ENCODE measurements at regions not wholly inside any gene's neighbourhood (a gene's known extent, or its start where the extent isn't known, plus 50 kb on each side); places are given as distances from the start of the nearest gene placed in this dataset.

DNA sequence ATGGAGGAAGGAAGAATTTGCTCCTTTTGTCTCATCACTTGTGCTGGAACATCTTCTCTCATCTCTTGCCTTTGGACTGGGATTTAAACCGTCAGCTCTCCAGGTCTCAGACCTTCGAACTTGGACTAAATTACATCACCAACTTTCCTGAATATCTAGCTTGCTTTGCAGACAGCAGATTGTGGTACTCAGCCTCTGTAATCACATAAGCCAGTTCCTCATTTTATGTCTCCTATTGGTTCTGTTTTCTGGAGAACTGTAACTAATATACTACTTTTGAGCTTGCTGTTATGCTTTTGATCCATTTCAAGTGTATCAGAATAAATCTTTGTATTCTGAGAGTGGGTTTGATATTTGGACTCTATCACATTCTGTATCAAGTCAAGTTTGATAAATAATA is 164.3 kb upstream of the VEPH1 start:
- no peaks in the 10 kb centered on the region for H3K4me1 ChIP-seq (ENCODE audit: control insufficient read depth, insufficient read depth, low read length, poor library complexity, severe bottlenecking)
- no peak overlapping the region for H3K4me3 ChIP-seq (ENCODE audit: low read depth, low read length)
- Mint-ChIP-seq H3K4me1 (no peaks in the 10 kb centered on the region), H3K36me3 (no peaks in the 10 kb centered on the region), H3K27me3 (peaks cover 4% of the 10 kb centered on the region), H3K9me3 (peaks cover 0 to 5% (median 0%) of the 10 kb centered on the region in 7 donors), H3K4me3 (no peak overlapping the region), H3K27ac (no peak overlapping the region)
- no peak overlapping the region for H3K27ac ChIP-seq (ENCODE audit: insufficient read depth, low read length, poor library complexity, severe bottlenecking)
- ATAC-seq (ENCODE audit: low read depth in 2 of 2) (no peak), DNase-seq (no peak)
- H3K36me3 ChIP-seq (ENCODE audit: control insufficient read depth, insufficient read depth, low read length), result no peaks in the 10 kb centered on the region
- no peaks in the 10 kb centered on the region for H3K9me3 ChIP-seq (ENCODE audit: control insufficient read depth in 2 of 2, low read length in 2 of 2)
- H3K27me3 ChIP-seq (ENCODE audit: control insufficient read depth, insufficient read depth, low read length), result no peaks in the 10 kb centered on the region

DNA sequence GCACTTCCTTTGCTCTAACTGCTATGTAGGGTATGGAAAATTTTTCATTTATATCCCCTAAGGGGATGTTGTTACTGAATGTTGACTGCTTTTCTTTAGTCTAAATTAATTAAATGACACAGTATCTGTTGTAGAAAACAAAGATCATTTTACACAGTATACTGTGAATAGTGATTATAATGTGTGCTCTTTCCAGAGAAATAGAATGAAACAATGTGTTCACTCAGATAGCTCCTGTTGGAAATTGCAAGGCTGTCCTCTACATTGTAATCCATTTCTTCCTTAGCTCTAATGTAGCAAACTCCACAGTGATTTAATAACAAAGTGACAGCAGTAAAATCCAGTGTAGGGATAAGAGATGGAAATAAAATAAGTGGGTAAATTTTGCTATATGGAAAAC is 159.0 kb upstream of the VEPH1 start:
- H3K36me3 Mint-ChIP-seq, result no peaks in the 10 kb centered on the region
- no peak for ATAC-seq (ENCODE audit: low read depth in 2 of 2)

DNA sequence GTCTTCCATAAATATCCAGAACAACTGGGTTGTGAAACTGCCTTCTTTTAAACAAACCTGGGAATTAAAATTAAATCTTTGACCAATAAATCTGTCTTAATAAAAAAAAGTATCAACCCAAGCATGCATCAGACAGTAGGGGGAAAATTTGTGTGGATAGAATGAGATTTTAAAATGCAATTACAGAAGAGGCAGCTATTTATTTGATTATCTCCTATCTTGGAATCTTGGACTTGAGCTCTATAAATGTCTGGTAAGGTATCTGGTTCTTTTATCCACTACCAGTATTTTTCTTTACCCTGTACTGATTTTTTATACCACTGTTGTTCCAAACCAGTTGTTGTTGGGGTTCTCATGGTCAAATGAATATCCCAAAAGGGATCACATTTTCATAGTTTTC is 157.6 kb upstream of the VEPH1 start:
- Mint-ChIP-seq H3K4me1 (no peaks in the 10 kb centered on the region), H3K9me3 (peaks cover 0 to 2% (median 0%) of the 10 kb centered on the region in 7 donors), H3K27ac (no peak overlapping the region), H3K27me3 (peaks cover 4% of the 10 kb centered on the region), H3K36me3 (no peaks in the 10 kb centered on the region), H3K4me3 (no peak overlapping the region)
- Histone ChIP-seq H3K9me3 (ENCODE audit: control insufficient read depth in 2 of 2, low read length in 2 of 2) (no peaks in the 10 kb centered on the region), H3K36me3 (ENCODE audit: control insufficient read depth, insufficient read depth, low read length) (no peaks in the 10 kb centered on the region), H3K27ac (ENCODE audit: insufficient read depth, low read length, poor library complexity, severe bottlenecking) (no peak overlapping the region), H3K27me3 (ENCODE audit: control insufficient read depth, insufficient read depth, low read length) (no peaks in the 10 kb centered on the region), H3K4me3 (ENCODE audit: low read depth, low read length) (no peak overlapping the region), H3K4me1 (ENCODE audit: control insufficient read depth, insufficient read depth, low read length, poor library complexity, severe bottlenecking) (no peaks in the 10 kb centered on the region)
- no peak for DNase-seq
- no peak for ATAC-seq (ENCODE audit: low read depth in 2 of 2)

More for the DNA sequence above, 159.0 kb upstream of the VEPH1 start:
- no peak for DNase-seq
- H3K36me3 ChIP-seq (ENCODE audit: control insufficient read depth, insufficient read depth, low read length), result no peaks in the 10 kb centered on the region
- Mint-ChIP-seq H3K27me3 (peaks cover 4% of the 10 kb centered on the region), H3K9me3 (peaks cover 0 to 2% (median 0%) of the 10 kb centered on the region in 7 donors), H3K4me1 (no peaks in the 10 kb centered on the region), H3K4me3 (no peak overlapping the region), H3K27ac (no peak overlapping the region)
- no peak overlapping the region for H3K4me3 ChIP-seq (ENCODE audit: low read depth, low read length)
- H3K27me3 ChIP-seq (ENCODE audit: control insufficient read depth, insufficient read depth, low read length), result no peaks in the 10 kb centered on the region
- H3K9me3 ChIP-seq (ENCODE audit: control insufficient read depth in 2 of 2, low read length in 2 of 2), result no peaks in the 10 kb centered on the region
- H3K4me1 ChIP-seq (ENCODE audit: control insufficient read depth, insufficient read depth, low read length, poor library complexity, severe bottlenecking), result no peaks in the 10 kb centered on the region
- H3K27ac ChIP-seq (ENCODE audit: insufficient read depth, low read length, poor library complexity, severe bottlenecking), result no peak overlapping the region

DNA sequence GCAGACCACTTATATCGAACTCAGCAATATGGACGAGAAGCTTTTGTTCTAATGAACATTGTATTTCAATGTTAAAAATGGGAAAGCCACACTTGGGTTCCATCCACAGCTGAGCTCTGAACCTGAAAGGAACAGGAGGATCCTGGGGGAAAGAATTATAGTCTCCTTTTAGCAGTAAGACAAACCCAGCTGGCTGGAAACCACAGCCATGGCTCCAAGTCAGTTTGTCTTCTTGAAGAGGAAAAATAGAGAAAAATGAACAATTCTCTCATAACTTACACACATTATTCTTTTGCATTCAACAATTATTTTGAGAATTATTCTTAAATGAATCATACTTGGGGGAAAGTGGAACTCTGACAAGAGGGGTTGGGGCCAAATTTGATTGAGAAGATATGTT is 149.2 kb upstream of the VEPH1 start:
- no peak for DNase-seq
- no peak for ATAC-seq (ENCODE audit: low read depth in 2 of 2)
- H3K27ac ChIP-seq (ENCODE audit: insufficient read depth, low read length, poor library complexity, severe bottlenecking), result no peak overlapping the region
- no peaks in the 10 kb centered on the region for H3K9me3 ChIP-seq (ENCODE audit: control insufficient read depth in 2 of 2, low read length in 2 of 2)
- H3K27me3 ChIP-seq (ENCODE audit: control insufficient read depth, insufficient read depth, low read length), result no peaks in the 10 kb centered on the region
- H3K27ac Mint-ChIP-seq, result no peak overlapping the region
- peaks cover 0 to 2% (median 0%) of the 10 kb centered on the region in 4 donors for H3K4me1 Mint-ChIP-seq
- H3K9me3 Mint-ChIP-seq, result peaks cover 0 to 2% (median 0%) of the 10 kb centered on the region in 7 donors
- H3K4me3 ChIP-seq (ENCODE audit: low read depth, low read length), result no peak overlapping the region
- H3K36me3 Mint-ChIP-seq, result no peaks in the 10 kb centered on the region
- no peak overlapping the region for H3K4me3 Mint-ChIP-seq
- H3K36me3 ChIP-seq (ENCODE audit: control insufficient read depth, insufficient read depth, low read length), result no peaks in the 10 kb centered on the region
- H3K27me3 Mint-ChIP-seq, result no peaks in the 10 kb centered on the region
- no peaks in the 10 kb centered on the region for H3K4me1 ChIP-seq (ENCODE audit: control insufficient read depth, insufficient read depth, low read length, poor library complexity, severe bottlenecking)

DNA sequence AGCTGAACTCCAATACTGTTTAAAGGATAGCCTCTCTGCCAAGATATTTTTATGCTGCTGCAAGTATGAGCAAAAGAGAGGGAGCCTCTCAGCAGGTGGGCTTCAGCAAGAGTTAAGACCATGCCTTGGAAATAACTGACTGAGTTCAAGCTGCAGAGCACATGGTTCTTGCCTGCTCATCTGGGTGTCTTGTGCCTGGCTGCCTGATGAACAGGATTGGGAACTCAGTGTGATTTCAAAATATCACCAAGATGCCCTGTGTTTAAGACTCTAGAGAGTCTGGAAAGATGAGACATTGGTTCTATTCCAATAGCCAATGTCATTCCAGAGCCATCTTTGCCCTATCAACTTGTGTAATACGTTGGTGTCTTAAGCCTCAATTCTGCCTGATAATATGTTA is 147.5 kb upstream of the VEPH1 start:
- H3K4me3 ChIP-seq (ENCODE audit: low read depth, low read length), result no peak overlapping the region
- no peaks in the 10 kb centered on the region for H3K9me3 ChIP-seq (ENCODE audit: control insufficient read depth in 2 of 2, low read length in 2 of 2)
- Mint-ChIP-seq H3K36me3 (no peaks in the 10 kb centered on the region), H3K4me1 (peaks cover 0 to 2% (median 0%) of the 10 kb centered on the region in 4 donors), H3K27me3 (no peaks in the 10 kb centered on the region), H3K9me3 (no peaks in the 10 kb centered on the region), H3K27ac (no peak overlapping the region), H3K4me3 (no peak overlapping the region)
- no peak for DNase-seq
- no peak overlapping the region for H3K27ac ChIP-seq (ENCODE audit: insufficient read depth, low read length, poor library complexity, severe bottlenecking)
- H3K36me3 ChIP-seq (ENCODE audit: control insufficient read depth, insufficient read depth, low read length), result no peaks in the 10 kb centered on the region
- no peaks in the 10 kb centered on the region for H3K4me1 ChIP-seq (ENCODE audit: control insufficient read depth, insufficient read depth, low read length, poor library complexity, severe bottlenecking)
- no peak for ATAC-seq (ENCODE audit: low read depth in 2 of 2)
- H3K27me3 ChIP-seq (ENCODE audit: control insufficient read depth, insufficient read depth, low read length), result no peaks in the 10 kb centered on the region

DNA sequence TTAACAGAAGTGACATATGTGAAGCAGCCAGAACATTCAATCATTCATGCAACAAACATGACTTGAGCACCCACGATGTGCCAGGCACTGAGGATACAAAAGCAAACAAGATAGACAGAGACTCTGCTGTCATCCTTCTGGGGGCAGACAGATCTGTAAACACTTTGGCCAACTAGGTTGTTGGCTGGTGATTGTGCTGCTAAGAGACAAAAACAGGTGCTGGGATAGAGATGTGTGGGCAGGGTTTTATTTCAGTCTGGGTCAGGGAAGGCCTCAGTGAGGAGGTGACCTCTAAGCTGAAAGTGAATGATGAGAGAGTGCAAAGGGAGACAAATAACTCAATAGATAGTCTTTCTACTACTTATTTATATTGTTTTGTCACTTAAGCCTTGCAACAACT is 147.0 kb upstream of the VEPH1 start:
- H3K27me3 Mint-ChIP-seq, result no peaks in the 10 kb centered on the region
- H3K27ac Mint-ChIP-seq, result no peak overlapping the region
- no peak for DNase-seq
- H3K9me3 Mint-ChIP-seq, result no peaks in the 10 kb centered on the region
- no peaks in the 10 kb centered on the region for H3K4me1 ChIP-seq (ENCODE audit: control insufficient read depth, insufficient read depth, low read length, poor library complexity, severe bottlenecking)
- no peaks in the 10 kb centered on the region for H3K27me3 ChIP-seq (ENCODE audit: control insufficient read depth, insufficient read depth, low read length)
- no peaks in the 10 kb centered on the region for H3K36me3 ChIP-seq (ENCODE audit: control insufficient read depth, insufficient read depth, low read length)
- H3K27ac ChIP-seq (ENCODE audit: insufficient read depth, low read length, poor library complexity, severe bottlenecking), result no peak overlapping the region
- peaks cover 0 to 2% (median 0%) of the 10 kb centered on the region in 4 donors for H3K4me1 Mint-ChIP-seq
- no peaks in the 10 kb centered on the region for H3K9me3 ChIP-seq (ENCODE audit: control insufficient read depth in 2 of 2, low read length in 2 of 2)
- ATAC-seq (ENCODE audit: low read depth in 2 of 2), result no peak
- H3K4me3 ChIP-seq (ENCODE audit: low read depth, low read length), result no peak overlapping the region
- H3K4me3 Mint-ChIP-seq, result no peak overlapping the region
- no peaks in the 10 kb centered on the region for H3K36me3 Mint-ChIP-seq

DNA sequence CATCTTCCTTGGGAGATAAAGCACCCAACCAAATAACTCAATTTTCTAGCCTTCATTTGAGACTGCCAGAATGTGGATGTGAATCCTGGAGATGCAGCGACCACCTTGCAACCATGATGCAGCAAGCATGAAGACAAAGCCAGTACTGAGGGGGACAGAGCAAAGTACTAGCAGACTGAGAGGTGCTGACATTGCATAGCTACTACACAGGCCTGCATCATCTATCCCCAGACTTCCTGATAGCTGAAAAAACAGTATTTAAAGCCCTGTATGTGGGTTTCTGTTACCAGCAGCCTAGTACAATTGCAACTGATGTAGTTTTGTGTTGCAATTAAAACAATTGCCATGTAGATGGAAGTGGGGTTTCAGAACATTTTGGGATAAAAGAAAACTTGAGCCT is 146.3 kb upstream of the VEPH1 start:
- no peak overlapping the region for H3K4me3 Mint-ChIP-seq
- no peaks in the 10 kb centered on the region for H3K27me3 ChIP-seq (ENCODE audit: control insufficient read depth, insufficient read depth, low read length)
- H3K36me3 ChIP-seq (ENCODE audit: control insufficient read depth, insufficient read depth, low read length), result no peaks in the 10 kb centered on the region
- no peaks in the 10 kb centered on the region for H3K9me3 ChIP-seq (ENCODE audit: control insufficient read depth in 2 of 2, low read length in 2 of 2)
- no peak overlapping the region for H3K27ac ChIP-seq (ENCODE audit: insufficient read depth, low read length, poor library complexity, severe bottlenecking)
- no peak for DNase-seq
- H3K4me1 ChIP-seq (ENCODE audit: control insufficient read depth, insufficient read depth, low read length, poor library complexity, severe bottlenecking), result no peaks in the 10 kb centered on the region
- peaks cover 0 to 2% (median 0%) of the 10 kb centered on the region in 4 donors for H3K4me1 Mint-ChIP-seq
- H3K36me3 Mint-ChIP-seq, result no peaks in the 10 kb centered on the region
- no peaks in the 10 kb centered on the region for H3K27me3 Mint-ChIP-seq
- no peak overlapping the region for H3K4me3 ChIP-seq (ENCODE audit: low read depth, low read length)
- no peak for ATAC-seq (ENCODE audit: low read depth in 2 of 2)
- no peak overlapping the region for H3K27ac Mint-ChIP-seq
- no peaks in the 10 kb centered on the region for H3K9me3 Mint-ChIP-seq

DNA sequence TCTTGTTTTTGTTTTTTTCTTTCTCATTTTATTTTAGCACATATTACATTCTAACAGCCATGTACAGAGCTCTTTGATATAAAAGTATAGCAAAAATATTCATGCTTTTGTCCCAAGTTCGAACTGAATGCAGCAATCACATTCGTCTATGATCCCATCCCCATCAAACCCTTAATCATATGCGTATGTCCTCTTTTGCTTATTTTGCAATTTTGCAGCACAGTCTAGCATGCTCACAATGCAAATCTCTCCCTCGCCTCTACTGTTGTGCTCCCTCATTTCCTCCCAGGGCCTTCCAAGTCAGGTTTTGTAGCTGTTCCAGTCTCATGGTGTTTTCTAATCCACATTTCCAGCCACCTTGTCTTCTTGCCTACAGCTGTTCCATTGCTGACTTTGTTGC is 144.6 kb upstream of the VEPH1 start:
- no peaks in the 10 kb centered on the region for H3K27me3 Mint-ChIP-seq
- no peaks in the 10 kb centered on the region for H3K36me3 Mint-ChIP-seq
- Histone ChIP-seq H3K36me3 (ENCODE audit: control insufficient read depth, insufficient read depth, low read length) (no peaks in the 10 kb centered on the region), H3K4me1 (ENCODE audit: control insufficient read depth, insufficient read depth, low read length, poor library complexity, severe bottlenecking) (no peaks in the 10 kb centered on the region), H3K4me3 (ENCODE audit: low read depth, low read length) (no peak overlapping the region), H3K9me3 (ENCODE audit: control insufficient read depth in 2 of 2, low read length in 2 of 2) (no peaks in the 10 kb centered on the region), H3K27ac (ENCODE audit: insufficient read depth, low read length, poor library complexity, severe bottlenecking) (no peak overlapping the region), H3K27me3 (ENCODE audit: control insufficient read depth, insufficient read depth, low read length) (no peaks in the 10 kb centered on the region)
- H3K9me3 Mint-ChIP-seq, result peaks cover 0 to 1% (median 0%) of the 10 kb centered on the region in 7 donors
- no peak for DNase-seq
- no peak for ATAC-seq (ENCODE audit: low read depth in 2 of 2)
- H3K4me3 Mint-ChIP-seq, result no peak overlapping the region
- H3K4me1 Mint-ChIP-seq, result peaks cover 0 to 2% (median 0%) of the 10 kb centered on the region in 4 donors
- H3K27ac Mint-ChIP-seq, result no peak overlapping the region
